ENCODE measurements at regions not wholly inside any gene's neighbourhood (a gene's known extent, or its start where the extent isn't known, plus 50 kb on each side); places are given as distances from the start of the nearest gene placed in this dataset.

GRCh38 chr5:113723021-113723420 is 209.5 kb downstream of the YTHDC2 start:
- Histone ChIP-seq H3K4me1 (no peaks in the 10 kb centered on the region), H3K9me3 (no peaks in the 10 kb centered on the region), H3K27ac (no peak overlapping the region), H3K27me3 (ENCODE audit: insufficient read depth in 3 of 3, low read length in 2 of 3) (no peaks in the 10 kb centered on the region), H3K4me3 (no peak overlapping the region), H3K36me3 (ENCODE audit: insufficient read depth in 1 of 2, low read depth in 1 of 2) (no peaks in the 10 kb centered on the region)
- 77 to 83% (median 82%) methylated on average over 6 of the region's 6 CpGs for WGBS, 3 donors
- intact Hi-C loops (cut with DNase I), result no loop called here
- ATAC-seq, result no peak
- no peak for TF ChIP-seq CTCF (IDR thresholded peaks at IDR 0.05)
- no peak for DNase-seq

DNA sequence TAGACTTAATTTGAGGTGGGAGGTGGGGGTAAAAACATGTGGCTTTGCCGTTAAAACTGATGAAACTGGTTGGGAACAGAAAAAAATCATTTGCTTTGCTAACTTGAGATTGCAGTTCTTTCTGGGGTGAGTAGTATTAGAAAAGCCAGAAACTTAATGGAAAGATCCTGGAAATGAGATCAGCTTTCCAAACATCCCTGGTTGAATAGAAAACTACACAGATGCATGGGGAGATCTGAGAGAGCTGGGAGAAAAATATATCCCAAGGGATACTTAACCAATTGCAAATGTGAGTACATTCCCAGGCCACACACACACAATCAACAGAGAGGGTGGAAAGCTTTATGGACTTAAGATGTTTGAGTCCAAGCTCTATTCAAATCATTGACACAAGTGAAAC is 222.3 kb downstream of the YTHDC2 start:
- Histone ChIP-seq H3K36me3 (ENCODE audit: insufficient read depth in 1 of 2, low read depth in 1 of 2) (no peaks in the 10 kb centered on the region), H3K27ac (no peak overlapping the region), H3K4me3 (no peak overlapping the region), H3K9me3 (no peaks in the 10 kb centered on the region), H3K4me1 (no peaks in the 10 kb centered on the region), H3K27me3 (ENCODE audit: insufficient read depth in 3 of 3, low read length in 2 of 3) (peaks cover 0 to 4% (median 0%) of the 10 kb centered on the region in 3 donors)
- DNase-seq, result no peak
- ATAC-seq, result no peak
- TF ChIP-seq CTCF (IDR thresholded peaks at IDR 0.05), result no peak
- WGBS, 3 donors, result 26 to 61% (median 59%) methylated on average over 1 of the region's 1 CpG
- intact Hi-C loops (cut with DNase I), result no loop called here

- Histone ChIP-seq H3K4me1 (no peaks in the 10 kb centered on the region), H3K27ac (no peak overlapping the region), H3K36me3 (ENCODE audit: insufficient read depth in 1 of 2, low read depth in 1 of 2) (no peaks in the 10 kb centered on the region), H3K27me3 (ENCODE audit: insufficient read depth in 3 of 3, low read length in 2 of 3) (no peaks in the 10 kb centered on the region), H3K9me3 (no peaks in the 10 kb centered on the region), H3K4me3 (no peak overlapping the region)
- ATAC-seq, result no peak
- intact Hi-C loops (cut with DNase I), result no loop called here
- 46 to 55% (median 47%) methylated on average over 4 of the region's 4 CpGs for WGBS, 3 donors
- no peak for DNase-seq
- no peak for TF ChIP-seq CTCF (IDR thresholded peaks at IDR 0.05)
These were observed 228.7 kb downstream of the YTHDC2 start for GRCh38 chr5:113742176-113742575.

DNA sequence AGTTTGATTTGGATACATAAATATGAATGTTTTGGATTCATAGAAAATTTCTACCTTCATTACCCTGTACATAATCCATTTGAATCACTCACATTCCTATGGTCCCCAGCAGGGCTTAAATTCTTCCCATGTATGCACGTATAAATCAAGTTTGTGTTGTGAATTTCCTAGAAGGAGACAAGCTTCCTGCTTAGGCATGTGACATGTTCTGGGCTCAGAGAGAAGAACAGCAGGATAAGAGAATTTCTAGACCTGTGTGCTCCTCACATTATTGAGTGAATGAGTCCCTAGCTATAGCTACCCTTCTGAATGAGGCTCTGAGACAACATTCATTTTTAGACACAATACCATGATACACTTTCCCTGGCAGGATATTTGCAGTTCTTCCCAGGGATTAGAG is 229.1 kb downstream of the YTHDC2 start:
- ATAC-seq (no peak), DNase-seq (no peak)
- Histone ChIP-seq H3K27me3 (ENCODE audit: insufficient read depth in 3 of 3, low read length in 2 of 3) (no peaks in the 10 kb centered on the region), H3K27ac (no peak overlapping the region), H3K4me1 (no peaks in the 10 kb centered on the region), H3K9me3 (no peaks in the 10 kb centered on the region), H3K4me3 (no peak overlapping the region), H3K36me3 (ENCODE audit: insufficient read depth in 1 of 2, low read depth in 1 of 2) (no peaks in the 10 kb centered on the region)
- no peak for TF ChIP-seq CTCF (IDR thresholded peaks at IDR 0.05)
- WGBS, 3 donors, result 0 to 9% (median 0%) methylated on average over 1 of the region's 1 CpG
- intact Hi-C loops (cut with DNase I), result no loop called here

DNA sequence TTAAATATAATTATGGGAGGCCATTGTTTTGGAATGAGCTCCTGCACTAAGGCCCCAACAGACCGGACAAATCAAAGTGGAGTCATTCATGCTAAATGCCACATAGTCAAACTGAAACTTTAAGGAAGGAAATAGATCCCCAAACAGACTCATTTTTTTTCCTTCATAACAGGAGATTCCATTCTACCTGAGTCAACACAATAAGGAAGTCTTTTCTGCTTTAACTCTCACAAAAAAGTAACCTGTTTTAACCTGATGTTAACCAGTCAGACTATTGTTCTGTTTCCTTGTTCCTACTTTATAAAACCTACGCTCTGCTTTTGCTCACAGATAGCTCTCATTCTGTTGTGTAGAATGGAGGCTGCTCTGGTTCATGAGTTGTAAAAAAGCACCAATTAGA is 234.9 kb downstream of the YTHDC2 start:
- no peak overlapping the region for H3K4me3 ChIP-seq
- H3K36me3 ChIP-seq (ENCODE audit: insufficient read depth in 1 of 2, low read depth in 1 of 2), result no peaks in the 10 kb centered on the region
- TF ChIP-seq CTCF (IDR thresholded peaks at IDR 0.05), result no peak
- no peaks in the 10 kb centered on the region for H3K4me1 ChIP-seq
- intact Hi-C loops (cut with DNase I), result no loop called here
- 72 to 84% (median 80%) methylated on average over 2 of the region's 2 CpGs for WGBS, 3 donors
- no peak for DNase-seq
- H3K9me3 ChIP-seq, result no peaks in the 10 kb centered on the region
- H3K27me3 ChIP-seq (ENCODE audit: insufficient read depth in 3 of 3, low read length in 2 of 3), result no peaks in the 10 kb centered on the region
- no peak for ATAC-seq
- no peak overlapping the region for H3K27ac ChIP-seq
